ENCODE measurements at regions not wholly inside any gene's neighbourhood (a gene's known extent, or its start where the extent isn't known, plus 50 kb on each side); places are given as distances from the start of the nearest gene placed in this dataset.
A peak's percentile ranks its signal among the peaks of the same experiment; 100 is the strongest.
"Not testable (repeated sequence)": the region's sequence is repeated elsewhere in the genome, so short reads cannot be mapped to it uniquely, and the experiment has no call there.

- Histone ChIP-seq H3K27me3 (ENCODE audit: insufficient read depth, low read length) (no peaks in the 10 kb centered on the region), H3K4me1 (ENCODE audit: insufficient read depth, low read length) (no peaks in the 10 kb centered on the region), H3K36me3 (ENCODE audit: insufficient read depth, low read length) (no peaks in the 10 kb centered on the region), H3K9me3 (ENCODE audit: control insufficient read depth in 1 of 2, low read length in 2 of 2) (no peaks in the 10 kb centered on the region), H3K27ac (ENCODE audit: low read depth, low read length) (no peak overlapping the region), H3K4me3 (ENCODE audit: low read length in 2 of 2) (no peak overlapping the region)
- Mint-ChIP-seq H3K4me1 (no peaks in the 10 kb centered on the region), H3K36me3 (no peaks in the 10 kb centered on the region), H3K27ac (no peak overlapping the region), H3K9me3 (peaks cover 0 to 24% (median 8%) of the 10 kb centered on the region in 8 donors), H3K4me3 (no peak overlapping the region), H3K27me3 (no peaks in the 10 kb centered on the region)
- DNase-seq, result no peak
- ChIA-PET CTCF (ENCODE audit: partially characterized antibody) (no interaction called here), POLR2A (ENCODE audit: partially characterized antibody) (no interaction called here)
- intact Hi-C loops (cut with micrococcal nuclease), result no loop called here
These were observed 1278.0 kb upstream of the ALCAM start for GRCh38 chr3:104088738-104089137.

- H3K27ac Mint-ChIP-seq; H3K4me3 ChIP-seq (ENCODE audit: low read length in 2 of 2); H3K27me3 ChIP-seq (ENCODE audit: insufficient read depth, low read length); CTCF ChIA-PET (ENCODE audit: partially characterized antibody); DNase-seq; intact Hi-C loops (cut with micrococcal nuclease); H3K36me3 Mint-ChIP-seq; H3K27ac ChIP-seq (ENCODE audit: low read depth, low read length); H3K9me3 ChIP-seq (ENCODE audit: control insufficient read depth in 1 of 2, low read length in 2 of 2); H3K4me1 ChIP-seq (ENCODE audit: insufficient read depth, low read length); POLR2A ChIA-PET (ENCODE audit: partially characterized antibody); H3K4me1 Mint-ChIP-seq; H3K36me3 ChIP-seq (ENCODE audit: insufficient read depth, low read length); H3K27me3 Mint-ChIP-seq; H3K4me3 Mint-ChIP-seq: not testable (repeated sequence)
- H3K9me3 Mint-ChIP-seq, result peaks cover 0 to 22% (median 8%) of the 10 kb centered on the region in 8 donors
These were observed 1276.7 kb upstream of the ALCAM start for GRCh38 chr3:104089987-104090386.

- Histone ChIP-seq H3K9me3 (ENCODE audit: control insufficient read depth in 1 of 2, low read length in 2 of 2) (no peaks in the 10 kb centered on the region), H3K4me1 (ENCODE audit: insufficient read depth, low read length) (no peaks in the 10 kb centered on the region), H3K4me3 (ENCODE audit: low read length in 2 of 2) (no peak overlapping the region), H3K27ac (ENCODE audit: low read depth, low read length) (no peak overlapping the region), H3K36me3 (ENCODE audit: insufficient read depth, low read length) (no peaks in the 10 kb centered on the region), H3K27me3 (ENCODE audit: insufficient read depth, low read length) (no peaks in the 10 kb centered on the region)
- H3K9me3 Mint-ChIP-seq, result peaks cover 0 to 22% (median 2%) of the 10 kb centered on the region in 8 donors
- intact Hi-C loops (cut with micrococcal nuclease), result no loop called here
- ChIA-PET POLR2A (ENCODE audit: partially characterized antibody) (no interaction called here), CTCF (ENCODE audit: partially characterized antibody) (no interaction called here)
- DNase-seq, result no peak
- no peak overlapping the region for H3K4me3 Mint-ChIP-seq
- H3K27me3 Mint-ChIP-seq, result peaks cover 0 to 1% of the 10 kb centered on the region in 2 donors
- H3K27ac Mint-ChIP-seq, result no peak overlapping the region
- H3K4me1 Mint-ChIP-seq, result no peaks in the 10 kb centered on the region
- no peaks in the 10 kb centered on the region for H3K36me3 Mint-ChIP-seq
These were observed 1265.0 kb upstream of the ALCAM start for GRCh38 chr3:104101736-104102135.

GRCh38 chr3:104102386-104102785 is 1264.3 kb upstream of the ALCAM start:
- Mint-ChIP-seq H3K36me3 (no peaks in the 10 kb centered on the region), H3K9me3 (peaks cover 0 to 22% (median 2%) of the 10 kb centered on the region in 8 donors), H3K27ac (peak overlapping the region in 1 of 7 donors; percentile 2), H3K27me3 (peaks cover 0 to 1% of the 10 kb centered on the region in 2 donors), H3K4me3 (no peak overlapping the region), H3K4me1 (no peaks in the 10 kb centered on the region)
- Histone ChIP-seq H3K36me3 (ENCODE audit: insufficient read depth, low read length) (no peaks in the 10 kb centered on the region), H3K27ac (ENCODE audit: low read depth, low read length) (no peak overlapping the region), H3K4me3 (ENCODE audit: low read length in 2 of 2) (no peak overlapping the region), H3K4me1 (ENCODE audit: insufficient read depth, low read length) (no peaks in the 10 kb centered on the region), H3K27me3 (ENCODE audit: insufficient read depth, low read length) (no peaks in the 10 kb centered on the region), H3K9me3 (ENCODE audit: control insufficient read depth in 1 of 2, low read length in 2 of 2) (no peaks in the 10 kb centered on the region)
- intact Hi-C loops (cut with micrococcal nuclease), result no loop called here
- ChIA-PET CTCF (ENCODE audit: partially characterized antibody) (no interaction called here), POLR2A (ENCODE audit: partially characterized antibody) (no interaction called here)
- DNase-seq, result no peak

- Mint-ChIP-seq H3K36me3 (no peaks in the 10 kb centered on the region), H3K27me3 (peaks cover 0 to 1% of the 10 kb centered on the region in 2 donors), H3K9me3 (peaks cover 0 to 6% (median 2%) of the 10 kb centered on the region in 8 donors), H3K4me3 (no peak overlapping the region), H3K27ac (no peak overlapping the region), H3K4me1 (no peaks in the 10 kb centered on the region)
- Histone ChIP-seq H3K27ac (ENCODE audit: low read depth, low read length) (no peak overlapping the region), H3K27me3 (ENCODE audit: insufficient read depth, low read length) (no peaks in the 10 kb centered on the region), H3K9me3 (ENCODE audit: control insufficient read depth in 1 of 2, low read length in 2 of 2) (no peaks in the 10 kb centered on the region), H3K36me3 (ENCODE audit: insufficient read depth, low read length) (no peaks in the 10 kb centered on the region), H3K4me1 (ENCODE audit: insufficient read depth, low read length) (no peaks in the 10 kb centered on the region), H3K4me3 (ENCODE audit: low read length in 2 of 2) (no peak overlapping the region)
- intact Hi-C loops (cut with micrococcal nuclease), result no loop called here
- no peak for DNase-seq
- ChIA-PET POLR2A (ENCODE audit: partially characterized antibody) (no interaction called here), CTCF (ENCODE audit: partially characterized antibody) (no interaction called here)
These were observed 1260.4 kb upstream of the ALCAM start for GRCh38 chr3:104106276-104106675.

GRCh38 chr3:104108522-104108921 is 1258.2 kb upstream of the ALCAM start:
- ChIA-PET CTCF (ENCODE audit: partially characterized antibody) (no interaction called here), POLR2A (ENCODE audit: partially characterized antibody) (no interaction called here)
- intact Hi-C loops (cut with micrococcal nuclease), result no loop called here
- H3K27ac ChIP-seq (ENCODE audit: low read depth, low read length), result no peak overlapping the region
- H3K9me3 ChIP-seq (ENCODE audit: control insufficient read depth in 1 of 2, low read length in 2 of 2), result no peaks in the 10 kb centered on the region
- no peak for DNase-seq
- no peaks in the 10 kb centered on the region for H3K4me1 ChIP-seq (ENCODE audit: insufficient read depth, low read length)
- no peaks in the 10 kb centered on the region for H3K36me3 ChIP-seq (ENCODE audit: insufficient read depth, low read length)
- Mint-ChIP-seq H3K27ac (no peak overlapping the region), H3K4me3 (no peak overlapping the region), H3K4me1 (no peaks in the 10 kb centered on the region), H3K27me3 (peaks cover 0 to 1% of the 10 kb centered on the region in 2 donors), H3K9me3 (peaks cover 0 to 6% (median 2%) of the 10 kb centered on the region in 8 donors), H3K36me3 (no peaks in the 10 kb centered on the region)
- H3K27me3 ChIP-seq (ENCODE audit: insufficient read depth, low read length), result no peaks in the 10 kb centered on the region
- no peak overlapping the region for H3K4me3 ChIP-seq (ENCODE audit: low read length in 2 of 2)

- H3K4me1 Mint-ChIP-seq, result no peaks in the 10 kb centered on the region
- H3K36me3 Mint-ChIP-seq, result no peaks in the 10 kb centered on the region
- H3K4me3 ChIP-seq (ENCODE audit: low read length in 2 of 2), result no peak overlapping the region
- H3K36me3 ChIP-seq (ENCODE audit: insufficient read depth, low read length), result no peaks in the 10 kb centered on the region
- no peak overlapping the region for H3K27ac Mint-ChIP-seq
- H3K4me3 Mint-ChIP-seq, result no peak overlapping the region
- H3K27me3 ChIP-seq (ENCODE audit: insufficient read depth, low read length), result no peaks in the 10 kb centered on the region
- ChIA-PET POLR2A (ENCODE audit: partially characterized antibody) (no interaction called here), CTCF (ENCODE audit: partially characterized antibody) (no interaction called here)
- H3K27me3 Mint-ChIP-seq, result no peaks in the 10 kb centered on the region
- no peak overlapping the region for H3K27ac ChIP-seq (ENCODE audit: low read depth, low read length)
- H3K9me3 Mint-ChIP-seq, result peaks cover 0 to 28% (median 7%) of the 10 kb centered on the region in 8 donors
- H3K9me3 ChIP-seq (ENCODE audit: control insufficient read depth in 1 of 2, low read length in 2 of 2), result no peaks in the 10 kb centered on the region
- no peaks in the 10 kb centered on the region for H3K4me1 ChIP-seq (ENCODE audit: insufficient read depth, low read length)
- no peak for DNase-seq
- intact Hi-C loops (cut with micrococcal nuclease), result no loop called here
These were observed 1240.2 kb upstream of the ALCAM start for GRCh38 chr3:104126463-104126862.

- H3K4me3 ChIP-seq (ENCODE audit: low read length in 2 of 2), result no peak overlapping the region
- Mint-ChIP-seq H3K36me3 (no peaks in the 10 kb centered on the region), H3K4me3 (no peak overlapping the region), H3K4me1 (no peaks in the 10 kb centered on the region), H3K27ac (no peak overlapping the region), H3K9me3 (peaks cover 0 to 28% (median 7%) of the 10 kb centered on the region in 8 donors), H3K27me3 (no peaks in the 10 kb centered on the region)
- CTCF ChIA-PET (ENCODE audit: partially characterized antibody), result no interaction called here
- H3K36me3 ChIP-seq (ENCODE audit: insufficient read depth, low read length), result no peaks in the 10 kb centered on the region
- H3K27ac ChIP-seq (ENCODE audit: low read depth, low read length), result no peak overlapping the region
- POLR2A ChIA-PET (ENCODE audit: partially characterized antibody), result no interaction called here
- no peaks in the 10 kb centered on the region for H3K9me3 ChIP-seq (ENCODE audit: control insufficient read depth in 1 of 2, low read length in 2 of 2)
- no peak for DNase-seq
- H3K4me1 ChIP-seq (ENCODE audit: insufficient read depth, low read length), result no peaks in the 10 kb centered on the region
- H3K27me3 ChIP-seq (ENCODE audit: insufficient read depth, low read length), result no peaks in the 10 kb centered on the region
- intact Hi-C loops (cut with micrococcal nuclease), result no loop called here
These were observed 1239.7 kb upstream of the ALCAM start for GRCh38 chr3:104126864-104127553.
